ENCODE measurements at regions not wholly inside any gene's neighbourhood (a gene's known extent, or its start where the extent isn't known, plus 50 kb on each side); places are given as distances from the start of the nearest gene placed in this dataset.

- no peak for DNase-seq (ENCODE audit: low read depth)
Measured at GRCh38 chr5:174596429-174596828, 128.0 kb upstream of the MSX2 start.

- DNase-seq (ENCODE audit: low read depth), result no peak
Measured at GRCh38 chr5:174599992-174600391, 124.4 kb upstream of the MSX2 start.

GRCh38 chr5:174601946-174602345 is 122.4 kb upstream of the MSX2 start:
- DNase-seq (ENCODE audit: low read depth), result no peak

- DNase-seq (ENCODE audit: low read depth), result no peak
Measured at GRCh38 chr5:174606153-174606552, 118.2 kb upstream of the MSX2 start.

GRCh38 chr5:174606646-174607045 is 117.7 kb upstream of the MSX2 start:
- DNase-seq (ENCODE audit: low read depth), result no peak

- no peak for DNase-seq (ENCODE audit: low read depth)
Measured at GRCh38 chr5:174607205-174607604, 117.2 kb upstream of the MSX2 start.

GRCh38 chr5:174607916-174608315 is 116.5 kb upstream of the MSX2 start:
- no peak for DNase-seq (ENCODE audit: low read depth)

GRCh38 chr5:174608631-174609097 is 115.7 kb upstream of the MSX2 start:
- DNase-seq (ENCODE audit: low read depth), result no peak

GRCh38 chr5:174609116-174609515 is 115.3 kb upstream of the MSX2 start:
- DNase-seq (ENCODE audit: low read depth), result no peak

- no peak for DNase-seq (ENCODE audit: low read depth)
Measured at GRCh38 chr5:174610968-174611367, 113.4 kb upstream of the MSX2 start.

GRCh38 chr5:174612686-174613085 is 111.7 kb upstream of the MSX2 start:
- DNase-seq (ENCODE audit: low read depth), result no peak

GRCh38 chr5:174614500-174615135 is 109.8 kb upstream of the MSX2 start:
- DNase-seq (ENCODE audit: low read depth), result no peak

- DNase-seq (ENCODE audit: low read depth), result no peak
Measured at GRCh38 chr5:174616036-174616435, 108.3 kb upstream of the MSX2 start.

- no peak for DNase-seq (ENCODE audit: low read depth)
Measured at GRCh38 chr5:174617285-174617684, 107.1 kb upstream of the MSX2 start.

GRCh38 chr5:174617910-174618309 is 106.5 kb upstream of the MSX2 start:
- no peak for DNase-seq (ENCODE audit: low read depth)

- DNase-seq (ENCODE audit: low read depth), result no peak
Measured at GRCh38 chr5:174618589-174618988, 105.8 kb upstream of the MSX2 start.

GRCh38 chr5:174622067-174622466 is 102.3 kb upstream of the MSX2 start:
- DNase-seq (ENCODE audit: low read depth), result no peak

- DNase-seq (ENCODE audit: low read depth), result no peak
Measured at GRCh38 chr5:174623018-174623417, 101.4 kb upstream of the MSX2 start.

- DNase-seq (ENCODE audit: low read depth), result no peak
Measured at GRCh38 chr5:174623433-174624019, 100.9 kb upstream of the MSX2 start.

- no peak for DNase-seq (ENCODE audit: low read depth)
Measured at GRCh38 chr5:174624733-174625522, 99.5 kb upstream of the MSX2 start.

GRCh38 chr5:174625591-174626350 is 98.6 kb upstream of the MSX2 start:
- DNase-seq (ENCODE audit: low read depth), result no peak

- no peak for DNase-seq (ENCODE audit: low read depth)
Measured at GRCh38 chr5:174626369-174626920, 97.9 kb upstream of the MSX2 start.
